CD14-positive monocyte (primary cell): ENCODE measurements at regions not wholly inside any gene's neighbourhood (a gene's known extent, or its start where the extent isn't known, plus 50 kb on each side); places are given as distances from the start of the nearest gene placed in this dataset.

Source experiments
- DNase-seq, 3 donors: peaks; one replicate each; pipeline ENCODE4 v3.0.0-alpha.2; 2011 to 2022
- H2AFZ ChIP-seq: 2 replicates; pipeline ENCODE4 v1.6.0; 2012; ENCODE audit warnings: mild to moderate bottlenecking, low read depth, low read length, inconsistent platforms; ENCODE audit not compliant: insufficient read depth, poor library complexity, severe bottlenecking
- H3K27ac ChIP-seq, 2 donors: 1 replicate in 1 of 2; 2 replicates in 1 of 2; pipeline ENCODE4 v1.5.1; 2012 to 2013; ENCODE audit warnings: low read length in 2 of 2, control low read depth in 1 of 2, inconsistent platforms in 1 of 2, low read depth in 1 of 2, mild to moderate bottlenecking in 1 of 2
- H3K27me3 ChIP-seq, 2 donors: one replicate each; pipeline versions ENCODE4 v1.6.0 to v1.6.1; 2011 to 2013; ENCODE audit warnings: low read length in 2 of 2; ENCODE audit not compliant: control insufficient read depth in 2 of 2, insufficient read depth in 2 of 2
- H3K36me3 ChIP-seq, 2 donors: replicated peaks in 1 of 2; 1 replicate in 1 of 2; 2 replicates in 1 of 2; pipeline versions ENCODE4 v1.5.1 to v1.6.1; 2012 to 2013; ENCODE audit warnings: low read length in 2 of 2, control low read depth in 1 of 2, inconsistent platforms in 1 of 2, mild to moderate bottlenecking in 1 of 2; ENCODE audit not compliant: insufficient read depth in 2 of 2, control insufficient read depth in 1 of 2
- H3K4me1 ChIP-seq, 2 donors: 1 replicate in 1 of 2; 2 replicates in 1 of 2; pipeline versions ENCODE4 v1.5.1 to v1.6.1; 2012 to 2013; ENCODE audit warnings: low read length in 2 of 2, control low read depth in 1 of 2, inconsistent platforms in 1 of 2, mild to moderate bottlenecking in 1 of 2, moderate library complexity in 1 of 2; ENCODE audit not compliant: insufficient read depth in 2 of 2, control insufficient read depth in 1 of 2
- H3K4me2 ChIP-seq: replicated peaks from 2 replicates; pipeline ENCODE3; 2012; ENCODE audit warnings: low read length, moderate library complexity, mild to moderate bottlenecking; ENCODE audit not compliant: poor library complexity, severe bottlenecking; ENCODE audit errors: extremely low read depth
- H3K4me3 ChIP-seq, 3 experiments: fragments of 200-600 bp in 1 of 3; sonication (generic) in 1 of 3; replicated peaks in 1 of 3; 1 replicate in 2 of 3; 2 replicates in 1 of 3; pipeline ENCODE4 v1.5.1; 2011 to 2013; ENCODE audit warnings: low read length in 3 of 3, mild to moderate bottlenecking in 3 of 3, control low read depth in 2 of 3, low read depth in 2 of 3, inconsistent platforms in 1 of 3, moderate library complexity in 1 of 3
- H3K79me2 ChIP-seq: 2 replicates; pipeline ENCODE4 v1.6.0; 2012; ENCODE audit warnings: mild to moderate bottlenecking, control low read depth, inconsistent platforms, low read length, moderate library complexity; ENCODE audit not compliant: insufficient read depth
- H3K9ac ChIP-seq: 2 replicates; pipeline ENCODE4 v1.6.0; 2017; ENCODE audit warnings: low read length, mild to moderate bottlenecking; ENCODE audit not compliant: insufficient read depth, poor library complexity, severe bottlenecking
- H3K9me3 ChIP-seq, 2 donors: replicated peaks in 1 of 2; 1 replicate in 1 of 2; 2 replicates in 1 of 2; pipeline versions ENCODE4 v1.5.1 to v1.6.1; 2012 to 2013; ENCODE audit warnings: low read length in 2 of 2, control low read depth in 1 of 2; ENCODE audit not compliant: control insufficient read depth in 1 of 2, insufficient read depth in 1 of 2
- H4K20me1 ChIP-seq: 2 replicates; pipeline ENCODE4 v1.6.0; 2012; ENCODE audit warnings: mild to moderate bottlenecking, low read length, control low read depth, moderate library complexity; ENCODE audit not compliant: insufficient read depth
- H3K27ac Mint-ChIP-seq, 7 donors: one replicate each; pipeline ENCODE4 v1.8.0; 2020; ENCODE audit warnings: mild to moderate bottlenecking in 7 of 7, mixed read lengths in 7 of 7, moderate library complexity in 6 of 7, inconsistent platforms in 2 of 7
- H3K27me3 Mint-ChIP-seq, 3 donors: one replicate each; pipeline ENCODE4 v1.8.0; 2021 to 2022; ENCODE audit warnings: low read depth in 3 of 3, mild to moderate bottlenecking in 3 of 3, mixed read lengths in 3 of 3, moderate library complexity in 3 of 3, inconsistent platforms in 1 of 3
- H3K36me3 Mint-ChIP-seq, 2 donors: one replicate each; pipeline ENCODE4 v1.8.0; 2020; ENCODE audit warnings: mixed read lengths in 2 of 2, inconsistent platforms in 1 of 2, mild to moderate bottlenecking in 1 of 2
- H3K4me1 Mint-ChIP-seq: one replicate; pipeline ENCODE4 v1.8.0; 2020; ENCODE audit warnings: mild to moderate bottlenecking, mixed read lengths
- H3K4me3 Mint-ChIP-seq, 2 donors: one replicate each; pipeline ENCODE4 v1.8.0; 2020; ENCODE audit warnings: mild to moderate bottlenecking in 2 of 2, mixed read lengths in 2 of 2, moderate library complexity in 1 of 2
- H3K9me3 Mint-ChIP-seq, 7 donors: one replicate each; pipeline ENCODE4 v1.8.0; 2020 to 2022; ENCODE audit warnings: mixed read lengths in 7 of 7, mild to moderate bottlenecking in 6 of 7, moderate library complexity in 6 of 7, inconsistent platforms in 2 of 7
- WGBS: methylation state at CpG from one replicate; pipeline ENCODE4 v1.1.5; 2013; ENCODE audit warnings: missing lambda C conversion rate; ENCODE audit not compliant: insufficient coverage; 5-methylcytosine and 5-hydroxymethylcytosine counted together
- intact Hi-C, 2 donors: fragments of 100-400 bp; cut with micrococcal nuclease; formaldehyde crosslinking; loops; one replicate each; pipeline versions ENCODE4 v1.15.0 to v1.15.1; 2023
- TF ChIP-seq, protein P1 (sequence below): fragments of 200-600 bp; IDR thresholded peaks from one replicate; pipeline ENCODE4 v1.8.0; 2022; ENCODE audit warnings: antibody characterized with exemption, mild to moderate bottlenecking

DNA sequence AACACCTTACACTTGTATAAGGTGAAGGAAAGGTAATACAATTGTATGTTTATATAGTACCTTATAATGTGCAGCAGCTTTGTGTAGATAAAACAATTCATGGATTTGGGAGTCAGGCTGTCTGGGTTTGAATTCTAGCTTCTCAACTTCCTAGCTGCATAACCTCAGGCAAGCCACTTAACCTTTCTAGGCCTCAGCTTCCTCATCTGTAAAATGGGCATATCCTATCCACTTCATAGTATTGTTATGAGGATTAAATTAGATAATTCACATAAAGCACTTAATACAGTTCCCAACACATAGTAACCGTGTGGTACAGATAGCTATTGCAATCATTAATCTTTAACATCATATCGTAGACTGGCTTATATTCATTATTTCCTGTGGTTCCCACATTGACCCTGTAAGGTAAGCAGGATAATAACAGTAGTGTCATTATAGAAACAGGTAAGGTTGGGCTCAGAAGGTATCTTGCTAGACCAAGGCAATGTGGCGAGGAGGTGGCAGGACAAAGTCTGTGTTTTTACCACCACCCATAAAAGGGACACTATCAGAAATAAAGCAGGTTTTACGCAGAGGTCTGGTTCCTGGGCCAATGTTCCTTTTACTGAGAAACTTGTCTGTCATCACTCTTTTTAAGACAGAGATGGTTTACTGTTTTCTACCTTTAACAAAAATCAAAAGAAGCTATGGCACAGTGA, 334.1 kb downstream of the RRAGC start:
- DNase-seq, result no peak
- Mint-ChIP-seq H3K27me3 (peaks cover 8 to 26% (median 20%) of the 10 kb centered on the region in 3 donors), H3K27ac (no peak overlapping the region), H3K36me3 (no peaks in the 10 kb centered on the region), H3K4me3 (no peak overlapping the region), H3K4me1 (no peaks in the 10 kb centered on the region), H3K9me3 (no peaks in the 10 kb centered on the region)
- H3K79me2 ChIP-seq, result no peaks in the 10 kb centered on the region
- H3K9me3 ChIP-seq, result no peaks in the 10 kb centered on the region
- no peaks in the 10 kb centered on the region for H3K36me3 ChIP-seq
- H2AFZ ChIP-seq, result no peak overlapping the region
- no peak overlapping the region for H3K4me2 ChIP-seq
- no peak overlapping the region for H3K9ac ChIP-seq
- WGBS, result no CpG with 5 or more reads among the region's 4 CpGs
- H3K4me1 ChIP-seq, result no peaks in the 10 kb centered on the region
- TF ChIP-seq, protein P1, sequence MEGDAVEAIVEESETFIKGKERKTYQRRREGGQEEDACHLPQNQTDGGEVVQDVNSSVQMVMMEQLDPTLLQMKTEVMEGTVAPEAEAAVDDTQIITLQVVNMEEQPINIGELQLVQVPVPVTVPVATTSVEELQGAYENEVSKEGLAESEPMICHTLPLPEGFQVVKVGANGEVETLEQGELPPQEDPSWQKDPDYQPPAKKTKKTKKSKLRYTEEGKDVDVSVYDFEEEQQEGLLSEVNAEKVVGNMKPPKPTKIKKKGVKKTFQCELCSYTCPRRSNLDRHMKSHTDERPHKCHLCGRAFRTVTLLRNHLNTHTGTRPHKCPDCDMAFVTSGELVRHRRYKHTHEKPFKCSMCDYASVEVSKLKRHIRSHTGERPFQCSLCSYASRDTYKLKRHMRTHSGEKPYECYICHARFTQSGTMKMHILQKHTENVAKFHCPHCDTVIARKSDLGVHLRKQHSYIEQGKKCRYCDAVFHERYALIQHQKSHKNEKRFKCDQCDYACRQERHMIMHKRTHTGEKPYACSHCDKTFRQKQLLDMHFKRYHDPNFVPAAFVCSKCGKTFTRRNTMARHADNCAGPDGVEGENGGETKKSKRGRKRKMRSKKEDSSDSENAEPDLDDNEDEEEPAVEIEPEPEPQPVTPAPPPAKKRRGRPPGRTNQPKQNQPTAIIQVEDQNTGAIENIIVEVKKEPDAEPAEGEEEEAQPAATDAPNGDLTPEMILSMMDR, result no peak
- no peak overlapping the region for H3K27ac ChIP-seq
- peaks cover 0 to 11% of the 10 kb centered on the region in 2 donors for H3K27me3 ChIP-seq
- intact Hi-C loops, result no loop called here
- H3K4me3 ChIP-seq, result no peak overlapping the region
- no peaks in the 10 kb centered on the region for H4K20me1 ChIP-seq

DNA sequence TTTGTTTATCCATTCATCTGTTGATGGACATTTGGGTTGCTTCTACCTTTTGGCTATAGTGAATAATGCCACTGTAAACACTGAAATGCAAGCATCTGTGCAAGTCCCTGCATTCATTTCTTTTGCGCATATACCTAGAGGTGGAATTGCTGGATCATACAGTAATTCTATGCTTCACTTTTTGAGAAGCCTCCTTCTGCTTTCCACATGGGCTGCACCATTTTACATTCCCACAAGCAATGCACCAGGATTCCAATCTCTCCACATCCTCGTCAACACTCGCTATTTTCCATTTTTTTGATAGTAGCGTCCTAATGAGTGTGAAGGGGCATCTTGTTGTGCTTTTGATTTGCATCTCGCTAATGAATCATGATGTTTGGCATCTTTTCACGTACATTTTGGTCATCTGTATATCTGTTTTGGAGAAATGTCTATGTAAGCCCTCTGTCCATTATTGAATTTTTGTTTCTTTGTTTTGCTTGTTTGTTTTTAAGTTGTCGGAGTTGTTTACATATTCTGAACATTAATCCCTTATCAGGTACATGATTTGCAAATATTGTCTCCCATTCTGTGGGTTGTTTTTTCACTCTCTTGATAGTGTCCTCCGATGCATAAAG, 335.4 kb downstream of the RRAGC start:
- no peak for DNase-seq
- no peaks in the 10 kb centered on the region for H3K9me3 Mint-ChIP-seq
- Histone ChIP-seq H3K4me3 (no peak overlapping the region), H3K4me1 (no peaks in the 10 kb centered on the region), H3K4me2 (no peak overlapping the region), H3K27ac (no peak overlapping the region), H3K79me2 (no peaks in the 10 kb centered on the region), H3K9me3 (no peaks in the 10 kb centered on the region), H3K9ac (no peak overlapping the region), H3K27me3 (peaks cover 0 to 15% of the 10 kb centered on the region in 2 donors), H4K20me1 (no peaks in the 10 kb centered on the region), H2AFZ (no peak overlapping the region), H3K36me3 (no peaks in the 10 kb centered on the region)
- no peaks in the 10 kb centered on the region for H3K4me1 Mint-ChIP-seq
- peaks cover 8 to 29% (median 21%) of the 10 kb centered on the region in 3 donors for H3K27me3 Mint-ChIP-seq
- H3K36me3 Mint-ChIP-seq, result no peaks in the 10 kb centered on the region
- intact Hi-C loops, result no loop called here
- TF ChIP-seq, protein P1, result no peak
- H3K27ac Mint-ChIP-seq, result no peak overlapping the region
- H3K4me3 Mint-ChIP-seq, result no peak overlapping the region
- WGBS, result 93% methylated on average over 3 of the region's 8 CpGs
